SK-N-SH treated with all-trans-retinoic acid at 6 μM for 48 hours (cell line): ENCODE measurements at regions not wholly inside any gene's neighbourhood (a gene's known extent, or its start where the extent isn't known, plus 50 kb on each side); places are given as distances from the start of the nearest gene placed in this dataset.

Source experiments
- BACH2 ChIP-seq: fragments of 250-450 bp; sonication (Bioruptor Pico); IDR thresholded peaks from 2 replicates; pipeline ENCODE4 v1.9.0; 2021; ENCODE audit warnings: mild to moderate bottlenecking, borderline replicate concordance
- RARB ChIP-seq: fragments of 250-450 bp; sonication (Bioruptor Pico); IDR thresholded peaks from 2 replicates; pipeline ENCODE4 v1.8.0; 2021; ENCODE audit warnings: mild to moderate bottlenecking, moderate library complexity
- ZFP30 ChIP-seq: fragments of 450-650 bp; formaldehyde crosslinking; IDR thresholded peaks from 2 replicates; pipeline ENCODE4 v1.5.0; 2022; ENCODE audit warnings: mild to moderate bottlenecking, moderate library complexity
- ZNF70 ChIP-seq: fragments of 450-650 bp; formaldehyde crosslinking; IDR thresholded peaks from 2 replicates; pipeline ENCODE4 v1.5.0; 2020; ENCODE audit warnings: mild to moderate bottlenecking, moderate library complexity

DNA sequence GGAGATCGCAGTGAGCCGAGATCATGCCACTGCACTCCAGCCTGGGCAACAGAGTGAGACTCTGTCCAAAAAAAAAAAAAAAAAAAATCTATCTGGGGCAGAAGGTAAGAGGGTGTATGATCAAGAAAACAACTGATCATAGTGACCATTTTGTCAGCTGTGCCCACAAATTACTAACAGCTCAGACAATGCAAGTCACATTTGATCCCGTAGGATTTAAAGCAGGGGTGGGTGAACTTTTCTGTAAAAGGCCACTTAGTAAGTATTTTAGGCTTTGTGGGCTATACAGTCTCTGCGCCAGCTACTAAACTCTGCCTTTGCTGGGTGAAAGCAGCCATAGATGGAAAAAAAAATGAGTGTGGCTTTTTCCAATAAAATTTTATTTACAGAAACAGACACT lies 57.6 kb upstream of the ABI3BP start:
- TF ChIP-seq ZFP30 (CRISPR knock-in tag) (no peak), ZNF70 (CRISPR knock-in tag) (no peak), RARB (no peak), BACH2 (no peak)
